ENCODE measurements at regions not wholly inside any gene's neighbourhood (a gene's known extent, or its start where the extent isn't known, plus 50 kb on each side); places are given as distances from the start of the nearest gene placed in this dataset.

- in situ Hi-C loops (cut with HindIII; ENCODE audit: low sequenced_read_pairs) = no loop called here
- TF ChIP-seq CTCF (IDR thresholded peaks at IDR 0.05; ENCODE audit: low read depth, low read length) = no peak
- no peak for DNase-seq (ENCODE audit: low read depth, low spot score)
- no peak overlapping the region for H3K4me3 ChIP-seq (ENCODE audit: low read depth, low read length)
These were observed 284.4 kb upstream of the CDH4 start for GRCh38 chr20:60967431-60968316.

- H3K4me3 ChIP-seq (ENCODE audit: low read depth, low read length) = no peak overlapping the region
- no peak for TF ChIP-seq CTCF (IDR thresholded peaks at IDR 0.05; ENCODE audit: low read depth, low read length)
- no peak for DNase-seq (ENCODE audit: low read depth, low spot score)
- in situ Hi-C loops (cut with HindIII; ENCODE audit: low sequenced_read_pairs) = no loop called here
These were observed 283.0 kb upstream of the CDH4 start for GRCh38 chr20:60968853-60969720.

DNA sequence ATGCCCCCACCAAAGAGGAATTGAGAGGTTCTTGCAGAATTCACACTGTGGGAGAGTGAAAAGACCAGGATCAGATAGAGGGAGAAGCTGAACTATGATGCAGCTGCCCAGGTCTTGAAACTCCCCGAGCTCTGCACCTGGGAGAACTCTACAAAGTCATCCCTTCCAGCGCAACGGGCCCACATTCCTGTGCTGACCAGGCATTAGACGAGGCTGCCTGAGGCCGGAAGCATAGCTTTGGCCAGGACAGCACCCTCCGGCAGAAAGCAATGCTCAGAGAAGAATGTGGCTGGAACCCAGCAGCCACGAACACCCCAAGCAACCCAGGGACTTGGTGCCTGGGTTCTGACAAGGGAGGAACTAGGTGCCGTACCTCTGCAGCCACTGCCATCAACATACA, 281.5 kb upstream of the CDH4 start:
- H3K4me3 ChIP-seq (ENCODE audit: low read depth, low read length) = no peak overlapping the region
- in situ Hi-C loops (cut with HindIII; ENCODE audit: low sequenced_read_pairs) = no loop called here
- DNase-seq (ENCODE audit: low read depth, low spot score) = no peak
- no peak for TF ChIP-seq CTCF (IDR thresholded peaks at IDR 0.05; ENCODE audit: low read depth, low read length)

DNA sequence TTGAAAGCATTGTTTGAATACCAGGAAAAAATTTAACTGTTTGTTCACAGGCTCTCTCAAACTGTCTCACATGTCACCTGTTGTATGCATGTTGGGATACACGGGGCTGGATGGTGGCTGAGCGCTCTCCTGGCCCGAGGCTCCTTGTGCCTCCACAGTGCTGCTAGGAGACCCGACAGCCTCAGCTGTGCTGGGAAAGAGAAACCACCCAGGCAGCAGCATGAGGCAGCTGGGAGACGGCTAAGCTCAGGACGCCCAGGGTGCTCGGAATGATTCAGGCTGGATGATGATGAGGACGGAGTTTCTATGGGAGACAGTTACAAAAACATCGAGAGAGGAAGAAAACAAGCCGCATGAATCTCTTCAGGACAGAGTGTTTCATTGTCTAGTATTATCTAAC, 278.0 kb upstream of the CDH4 start:
- in situ Hi-C loops (cut with HindIII; ENCODE audit: low sequenced_read_pairs) = no loop called here
- no peak for DNase-seq (ENCODE audit: low read depth, low spot score)
- TF ChIP-seq CTCF (IDR thresholded peaks at IDR 0.05; ENCODE audit: low read depth, low read length) = no peak
- no peak overlapping the region for H3K4me3 ChIP-seq (ENCODE audit: low read depth, low read length)

- H3K4me3 ChIP-seq (ENCODE audit: low read depth, low read length) = no peak overlapping the region
- in situ Hi-C loops (cut with HindIII; ENCODE audit: low sequenced_read_pairs) = no loop called here
- TF ChIP-seq CTCF (IDR thresholded peaks at IDR 0.05; ENCODE audit: low read depth, low read length) = no peak
- no peak for DNase-seq (ENCODE audit: low read depth, low spot score)
These were observed 277.6 kb upstream of the CDH4 start for GRCh38 chr20:60974441-60974945.

DNA sequence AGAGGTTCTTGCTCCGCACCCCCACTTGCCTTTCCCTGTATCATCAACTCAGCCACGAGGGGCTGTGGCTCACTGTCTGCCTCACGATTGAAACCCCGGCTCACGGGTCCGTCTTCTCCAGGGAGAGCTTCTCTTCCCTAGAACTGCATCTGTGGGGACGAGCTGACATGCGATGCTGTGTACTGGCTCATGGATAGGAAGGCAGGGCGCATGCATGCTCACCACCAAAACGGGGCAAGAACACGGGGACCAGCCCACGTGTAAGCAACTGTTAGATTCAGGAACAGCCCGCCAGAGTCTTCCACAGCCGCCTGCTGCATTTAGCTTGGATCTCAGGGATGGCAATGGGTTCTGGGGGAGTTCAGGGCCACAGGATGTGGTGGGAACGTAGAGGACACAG, 275.9 kb upstream of the CDH4 start:
- no peak for DNase-seq (ENCODE audit: low read depth, low spot score)
- in situ Hi-C loops (cut with HindIII; ENCODE audit: low sequenced_read_pairs) = no loop called here
- no peak overlapping the region for H3K4me3 ChIP-seq (ENCODE audit: low read depth, low read length)
- no peak for TF ChIP-seq CTCF (IDR thresholded peaks at IDR 0.05; ENCODE audit: low read depth, low read length)
